Testis (tissue), 2 donors: ENCODE measurements at regions not wholly inside any gene's neighbourhood (a gene's known extent, or its start where the extent isn't known, plus 50 kb on each side); places are given as distances from the start of the nearest gene placed in this dataset.

Experiments used
- DNase-seq: peaks from one replicate; pipeline ENCODE4 v3.0.0-alpha.2; 2019
- H3K27ac ChIP-seq, 2 donors: fragments of 200-600 bp; sonication (generic); one replicate each; pipeline ENCODE4 v1.5.1; 2019
- H3K27me3 ChIP-seq: fragments of 200-600 bp; sonication (generic); one replicate; pipeline ENCODE4 v1.5.1; 2019
- H3K36me3 ChIP-seq: fragments of 200-600 bp; sonication (generic); one replicate; pipeline ENCODE4 v1.5.1; 2017; ENCODE audit warnings: low read depth; ENCODE audit errors: missing control alignments
- H3K4me1 ChIP-seq: fragments of 200-600 bp; sonication (generic); one replicate; pipeline ENCODE4 v1.5.1; 2019
- H3K4me3 ChIP-seq, 2 donors: fragments of 200-600 bp; sonication (generic); one replicate each; pipeline ENCODE4 v1.5.1; 2017 to 2019
- H3K9me3 ChIP-seq: fragments of 200-600 bp; sonication (generic); one replicate; pipeline ENCODE4 v1.5.1; 2017
- POLR2A ChIP-seq: fragments of 450-650 bp; IDR thresholded peaks from one replicate; pipeline ENCODE4 v1.6.1; 2017; ENCODE audit warnings: antibody characterized with exemption, mild to moderate bottlenecking, moderate library complexity
- WGBS, 2 donors: methylation state at CpG; one replicate each; pipeline ENCODE4 v1.1.5; 2018; 5-methylcytosine and 5-hydroxymethylcytosine counted together
- intact Hi-C: fragments of 100-400 bp; cut with DNase I; formaldehyde crosslinking; loops from one replicate; pipeline ENCODE4 v1.15.1; 2023; ENCODE audit warnings: low total_unique reads
- TF ChIP-seq, protein P1 (sequence below), 3 experiments: fragments of 450-650 bp in 2 of 3; fragments of 200-600 bp in 1 of 3; sonication (generic) in 1 of 3; IDR thresholded peaks; one replicate each; pipeline ENCODE4 v1.5.1; 2016 to 2019; ENCODE audit warnings: antibody characterized with exemption in 3 of 3, mild to moderate bottlenecking in 2 of 3, moderate library complexity in 1 of 3

DNA sequence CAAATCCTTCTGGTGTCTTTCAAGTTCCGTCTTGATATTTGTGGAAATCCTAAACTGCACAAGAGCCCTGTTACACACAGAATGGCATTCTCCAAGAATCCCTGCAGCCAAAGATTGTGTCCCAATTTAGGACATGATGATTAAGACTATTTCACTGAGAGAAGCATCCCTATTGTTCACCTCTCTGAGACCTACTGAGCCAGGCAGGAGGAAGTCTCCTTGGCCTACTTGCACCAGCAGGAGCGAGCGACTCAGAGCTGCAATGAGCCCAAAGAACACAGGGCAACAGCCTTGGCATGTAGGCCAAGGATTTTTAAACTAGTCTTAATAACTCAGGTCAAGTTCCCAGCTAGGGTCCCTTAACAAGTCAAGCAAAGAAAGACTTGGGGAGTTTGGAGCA lies 79.4 kb upstream of the RUNX1 start:
- no peak for DNase-seq
- no peaks in the 10 kb centered on the region for H3K4me1 ChIP-seq
- H3K27ac ChIP-seq = no peak overlapping the region
- H3K9me3 ChIP-seq = no peaks in the 10 kb centered on the region
- intact Hi-C loops = no loop called here
- H3K4me3 ChIP-seq = no peak overlapping the region
- 92 to 97% methylated on average over 3 of the region's 3 CpGs for whole genome bisulfite sequencing, 2 donors
- no peaks in the 10 kb centered on the region for H3K27me3 ChIP-seq
- TF ChIP-seq, protein P1, sequence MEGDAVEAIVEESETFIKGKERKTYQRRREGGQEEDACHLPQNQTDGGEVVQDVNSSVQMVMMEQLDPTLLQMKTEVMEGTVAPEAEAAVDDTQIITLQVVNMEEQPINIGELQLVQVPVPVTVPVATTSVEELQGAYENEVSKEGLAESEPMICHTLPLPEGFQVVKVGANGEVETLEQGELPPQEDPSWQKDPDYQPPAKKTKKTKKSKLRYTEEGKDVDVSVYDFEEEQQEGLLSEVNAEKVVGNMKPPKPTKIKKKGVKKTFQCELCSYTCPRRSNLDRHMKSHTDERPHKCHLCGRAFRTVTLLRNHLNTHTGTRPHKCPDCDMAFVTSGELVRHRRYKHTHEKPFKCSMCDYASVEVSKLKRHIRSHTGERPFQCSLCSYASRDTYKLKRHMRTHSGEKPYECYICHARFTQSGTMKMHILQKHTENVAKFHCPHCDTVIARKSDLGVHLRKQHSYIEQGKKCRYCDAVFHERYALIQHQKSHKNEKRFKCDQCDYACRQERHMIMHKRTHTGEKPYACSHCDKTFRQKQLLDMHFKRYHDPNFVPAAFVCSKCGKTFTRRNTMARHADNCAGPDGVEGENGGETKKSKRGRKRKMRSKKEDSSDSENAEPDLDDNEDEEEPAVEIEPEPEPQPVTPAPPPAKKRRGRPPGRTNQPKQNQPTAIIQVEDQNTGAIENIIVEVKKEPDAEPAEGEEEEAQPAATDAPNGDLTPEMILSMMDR (IDR thresholded peaks at IDR 0.05) = no peak
- no peak for TF ChIP-seq POLR2A
- H3K36me3 ChIP-seq = no peaks in the 10 kb centered on the region

DNA sequence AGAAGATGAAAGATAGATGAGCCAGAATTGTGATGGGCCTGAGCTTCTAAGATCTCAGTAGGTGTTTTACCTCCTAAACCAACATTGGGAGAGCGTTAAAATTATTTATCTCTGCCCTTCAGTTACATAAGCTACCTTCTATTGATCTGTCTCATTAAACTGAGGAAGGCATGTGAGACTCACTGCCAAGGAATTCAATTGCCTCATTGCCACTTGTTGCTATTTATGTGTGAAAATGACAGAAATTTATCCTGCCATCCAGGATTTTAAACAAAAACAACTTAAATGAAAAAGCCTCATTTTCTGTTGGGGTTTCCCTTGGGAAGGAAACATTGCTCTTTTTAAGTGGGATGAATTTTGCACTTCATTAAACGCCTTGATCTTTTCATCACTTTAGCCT lies 78.7 kb upstream of the RUNX1 start:
- H3K27ac ChIP-seq = no peak overlapping the region
- intact Hi-C loops = no loop called here
- no peak overlapping the region for H3K4me3 ChIP-seq
- 91 to 93% methylated on average over 2 of the region's 2 CpGs for WGBS, 2 donors
- TF ChIP-seq, protein P1 (IDR thresholded peaks at IDR 0.05) = no peak
- no peak for TF ChIP-seq POLR2A
- H3K9me3 ChIP-seq = no peaks in the 10 kb centered on the region
- H3K36me3 ChIP-seq = no peaks in the 10 kb centered on the region
- no peaks in the 10 kb centered on the region for H3K27me3 ChIP-seq
- H3K4me1 ChIP-seq = no peaks in the 10 kb centered on the region
- DNase-seq = no peak

DNA sequence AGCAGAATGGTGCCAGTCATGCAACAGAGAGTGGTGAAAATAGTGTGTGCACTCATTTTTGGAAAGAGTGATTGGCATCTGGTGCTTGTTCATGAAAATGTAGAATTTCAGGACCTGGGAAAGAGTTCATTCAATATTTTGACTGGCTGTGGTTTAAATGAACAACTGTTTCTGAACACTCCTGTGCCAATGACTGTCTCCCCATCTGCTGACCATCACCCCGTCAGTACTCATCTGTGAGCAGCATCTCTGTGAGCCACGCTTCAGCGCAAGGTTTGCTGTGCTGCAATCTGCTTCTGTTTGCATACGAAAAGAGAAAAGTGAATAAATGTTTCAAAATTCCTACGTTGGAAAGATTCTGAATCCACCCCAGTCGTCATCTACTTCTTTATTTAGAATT lies 77.9 kb upstream of the RUNX1 start:
- Histone ChIP-seq H3K4me3 (no peak overlapping the region), H3K9me3 (no peaks in the 10 kb centered on the region), H3K36me3 (no peaks in the 10 kb centered on the region), H3K4me1 (no peaks in the 10 kb centered on the region), H3K27ac (no peak overlapping the region), H3K27me3 (no peaks in the 10 kb centered on the region)
- WGBS, 2 donors = 85 to 91% methylated on average over 6 of the region's 6 CpGs
- no peak for DNase-seq
- intact Hi-C loops = no loop called here
- TF ChIP-seq, protein P1 (IDR thresholded peaks at IDR 0.05) = no peak
- no peak for TF ChIP-seq POLR2A

DNA sequence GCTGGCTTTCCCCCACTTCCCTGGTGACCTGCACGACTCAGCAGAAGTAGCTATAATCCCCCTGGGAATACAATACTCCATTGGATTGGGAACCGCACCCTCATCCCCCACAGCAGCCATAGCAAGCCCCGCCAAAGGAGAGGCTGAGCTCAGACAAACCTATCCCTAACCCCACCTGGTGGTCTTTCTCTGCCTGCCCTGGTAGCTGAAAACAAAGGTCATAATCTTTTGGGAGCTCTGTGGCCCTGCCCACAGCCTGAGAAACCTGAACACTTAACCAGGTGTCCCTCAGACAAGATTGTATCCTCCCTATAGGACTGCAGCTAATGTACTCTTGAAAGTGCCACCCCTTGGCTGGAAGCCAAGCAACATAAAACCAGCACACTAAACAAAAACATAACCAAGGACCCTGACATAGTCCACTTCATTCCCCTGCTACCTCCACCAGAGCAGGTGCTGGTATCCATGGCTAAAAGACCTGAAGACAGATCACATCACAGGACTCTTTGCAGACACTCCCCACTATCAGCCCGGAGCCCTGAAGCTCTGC lies 71.6 kb upstream of the RUNX1 start:
- 75 to 83% methylated on average over 4 of the region's 4 CpGs for WGBS, 2 donors
- DNase-seq = no peak
- Histone ChIP-seq H3K27me3 (no peaks in the 10 kb centered on the region), H3K27ac (no peak overlapping the region), H3K9me3 (no peaks in the 10 kb centered on the region), H3K36me3 (no peaks in the 10 kb centered on the region), H3K4me1 (no peaks in the 10 kb centered on the region), H3K4me3 (no peak overlapping the region)
- TF ChIP-seq POLR2A = no peak
- TF ChIP-seq, protein P1 (IDR thresholded peaks at IDR 0.05) = no peak
- intact Hi-C loops = no loop called here

DNA sequence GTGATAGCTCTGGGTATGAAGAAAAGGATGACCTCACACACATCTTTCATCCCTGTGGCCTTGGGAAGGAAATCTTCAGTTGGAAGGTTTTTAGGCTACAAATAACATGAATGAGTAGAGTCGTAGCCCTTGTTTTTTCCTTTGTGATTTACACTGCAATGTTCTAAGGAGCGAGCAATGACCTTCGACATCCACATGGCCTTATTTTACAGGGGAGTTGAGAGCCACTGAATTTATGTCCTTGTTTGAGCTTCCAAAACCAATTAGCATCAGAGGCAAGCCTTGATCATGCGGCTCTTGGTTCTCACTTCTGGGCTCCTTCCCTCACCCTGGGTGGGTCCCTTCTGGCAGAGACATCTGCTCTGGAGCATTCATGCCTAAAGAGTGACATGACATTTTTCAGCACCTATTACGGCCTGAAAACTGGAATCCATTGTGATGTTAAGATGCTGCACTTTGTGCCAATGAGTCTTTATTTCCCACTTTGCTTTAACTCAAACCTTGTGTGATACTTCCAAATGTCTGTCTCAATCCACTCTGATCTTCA lies 70.5 kb upstream of the RUNX1 start:
- no peak for TF ChIP-seq POLR2A
- TF ChIP-seq, protein P1 (IDR thresholded peaks at IDR 0.05) = no peak
- 63 to 75% methylated on average over 5 of the region's 5 CpGs for WGBS, 2 donors
- no peak overlapping the region for H3K4me3 ChIP-seq
- no peaks in the 10 kb centered on the region for H3K27me3 ChIP-seq
- no peak for DNase-seq
- no peaks in the 10 kb centered on the region for H3K4me1 ChIP-seq
- intact Hi-C loops = no loop called here
- no peak overlapping the region for H3K27ac ChIP-seq
- H3K9me3 ChIP-seq = no peaks in the 10 kb centered on the region
- H3K36me3 ChIP-seq = no peaks in the 10 kb centered on the region
